ENCODE measurements at regions not wholly inside any gene's neighbourhood (a gene's known extent, or its start where the extent isn't known, plus 50 kb on each side); places are given as distances from the start of the nearest gene placed in this dataset.

- CTCF ChIA-PET (ENCODE audit: low intra/inter-chr PET ratio) = no interaction called here
- Histone ChIP-seq H3K27ac (ENCODE audit: extremely low read depth, low read depth, low read length) (no peak overlapping the region), H3K9me3 (replicated peaks; ENCODE audit: control insufficient read depth, insufficient read depth, low read depth, low read length) (no peaks in the 10 kb centered on the region), H4K20me1 (replicated peaks; ENCODE audit: control insufficient read depth, insufficient read depth, low read length) (no peaks in the 10 kb centered on the region), H3K27me3 (ENCODE audit: control insufficient read depth in 2 of 2, insufficient read depth in 2 of 2, low read length in 2 of 2) (no peaks in the 10 kb centered on the region), H3K9me1 (ENCODE audit: control insufficient read depth, insufficient read depth, low read length) (no peaks in the 10 kb centered on the region), H3K36me3 (ENCODE audit: control insufficient read depth, insufficient read depth, low read length) (no peaks in the 10 kb centered on the region), H3K4me3 (no peak overlapping the region), H2AFZ (ENCODE audit: low read depth, low read length) (no peak overlapping the region), H3K9ac (ENCODE audit: insufficient read depth in 1 of 2, low read depth in 2 of 2, low read length in 2 of 2) (no peak overlapping the region), H3K4me1 (replicated peaks in 1 of 2; ENCODE audit: control insufficient read depth in 2 of 2, insufficient read depth in 2 of 2, low read length in 2 of 2) (no peaks in the 10 kb centered on the region), H3K4me2 (ENCODE audit: insufficient read depth, low read length) (no peak overlapping the region), H3K79me2 (ENCODE audit: control insufficient read depth, insufficient read depth, low read length) (no peaks in the 10 kb centered on the region)
- POLR2A ChIA-PET = no interaction called here
- DNase-seq (ENCODE audit: extremely low read depth in 1 of 4, low spot score in 3 of 4) (no peak), ATAC-seq (no peak), FAIRE-seq (no peak)
- WGBS (ENCODE audit: insufficient coverage, low coverage, missing lambda C conversion rate) = 0% methylated on average over 4 of the region's 6 CpGs
- TF ChIP-seq TEAD4 (IDR thresholded peaks at IDR 0.05; ENCODE audit: low read length) (no peak), TEAD4 (CRISPR knock-in tag; IDR thresholded peaks at IDR 0.05; ENCODE audit: borderline replicate concordance) (no peak), CSDE1 (IDR thresholded peaks at IDR 0.05) (no peak), CUX1 (CRISPR knock-in tag; IDR thresholded peaks at IDR 0.05) (no peak), ZNF224 (CRISPR knock-in tag; IDR thresholded peaks at IDR 0.05) (no peak), CTBP1 (IDR thresholded peaks at IDR 0.05; ENCODE audit: borderline replicate concordance) (no peak), FOS (IDR thresholded peaks at IDR 0.05; ENCODE audit: extremely low read depth, insufficient read length) (no peak), SIX5 (IDR thresholded peaks at IDR 0.05; ENCODE audit: borderline replicate concordance in 1 of 2, insufficient read depth in 1 of 2, low read depth in 1 of 2, low read length in 2 of 2) (no peak), MTA3 (IDR thresholded peaks at IDR 0.05; ENCODE audit: borderline replicate concordance) (no peak)
- no TSS peak for BruUV-seq (replicated peaks)
- in situ Hi-C loops (cut with MboI) = loop anchor here (25.0 kb wide), 1 partner anchor 1254 kb away; no protein-coding TSS in a partner anchor
- intact Hi-C loops (cut with micrococcal nuclease) = no loop called here
Observed at GRCh38 chr14:53532853-53533252, 379.7 kb upstream of the DDHD1 start.
